ENCODE measurements at regions not wholly inside any gene's neighbourhood (a gene's known extent, or its start where the extent isn't known, plus 50 kb on each side); places are given as distances from the start of the nearest gene placed in this dataset.
"Not testable (repeated sequence)": the region's sequence is repeated elsewhere in the genome, so short reads cannot be mapped to it uniquely, and the experiment has no call there.

- no peaks in the 10 kb centered on the region for H3K27me3 Mint-ChIP-seq (ENCODE audit: low read depth)
- DNase-seq (ENCODE audit: low spot score), result no peak
- no peak overlapping the region for H3K4me3 Mint-ChIP-seq (ENCODE audit: unreplicated experiment)
- H3K36me3 Mint-ChIP-seq (ENCODE audit: low read depth), result no peaks in the 10 kb centered on the region
- no peaks in the 10 kb centered on the region for H3K4me1 Mint-ChIP-seq (ENCODE audit: low read depth)
- H3K9me3 Mint-ChIP-seq (ENCODE audit: low read depth), result no peaks in the 10 kb centered on the region
- no peak overlapping the region for H3K27ac Mint-ChIP-seq (ENCODE audit: unreplicated experiment)
- TF ChIP-seq CTCF (IDR thresholded peaks at IDR 0.05), result no peak
These were observed 692.4 kb downstream of the C6orf118 start for GRCh38 chr6:164616917-164617524.

GRCh38 chr6:164612751-164613150, 696.7 kb downstream of the C6orf118 start:
- no peaks in the 10 kb centered on the region for H3K36me3 Mint-ChIP-seq (ENCODE audit: low read depth)
- peaks cover 7% of the 10 kb centered on the region for H3K4me1 Mint-ChIP-seq (ENCODE audit: low read depth)
- no peaks in the 10 kb centered on the region for H3K27me3 Mint-ChIP-seq (ENCODE audit: low read depth)
- H3K27ac Mint-ChIP-seq (ENCODE audit: unreplicated experiment), result no peak overlapping the region
- no peak overlapping the region for H3K4me3 Mint-ChIP-seq (ENCODE audit: unreplicated experiment)
- no peak for DNase-seq (ENCODE audit: low spot score)
- H3K9me3 Mint-ChIP-seq (ENCODE audit: low read depth), result no peaks in the 10 kb centered on the region
- TF ChIP-seq CTCF (IDR thresholded peaks at IDR 0.05), result no peak

GRCh38 chr6:164610859-164611258, 698.5 kb downstream of the C6orf118 start:
- H3K4me1 Mint-ChIP-seq (ENCODE audit: low read depth); H3K27me3 Mint-ChIP-seq (ENCODE audit: low read depth); DNase-seq (ENCODE audit: low spot score); H3K4me3 Mint-ChIP-seq (ENCODE audit: unreplicated experiment); H3K36me3 Mint-ChIP-seq (ENCODE audit: low read depth); H3K27ac Mint-ChIP-seq (ENCODE audit: unreplicated experiment); H3K9me3 Mint-ChIP-seq (ENCODE audit: low read depth): not testable (repeated sequence)

- DNase-seq (ENCODE audit: low spot score); H3K4me1 Mint-ChIP-seq (ENCODE audit: low read depth); H3K27me3 Mint-ChIP-seq (ENCODE audit: low read depth); H3K27ac Mint-ChIP-seq (ENCODE audit: unreplicated experiment); H3K9me3 Mint-ChIP-seq (ENCODE audit: low read depth); H3K4me3 Mint-ChIP-seq (ENCODE audit: unreplicated experiment); H3K36me3 Mint-ChIP-seq (ENCODE audit: low read depth): not testable (repeated sequence)
These were observed 707.0 kb downstream of the C6orf118 start for GRCh38 chr6:164602415-164602814.

- no peak for TF ChIP-seq CTCF (IDR thresholded peaks at IDR 0.05)
- DNase-seq (ENCODE audit: low spot score), result no peak
- H3K36me3 Mint-ChIP-seq (ENCODE audit: low read depth), result no peaks in the 10 kb centered on the region
- no peaks in the 10 kb centered on the region for H3K4me1 Mint-ChIP-seq (ENCODE audit: low read depth)
- no peak overlapping the region for H3K27ac Mint-ChIP-seq (ENCODE audit: unreplicated experiment)
- H3K27me3 Mint-ChIP-seq (ENCODE audit: low read depth), result no peaks in the 10 kb centered on the region
- H3K9me3 Mint-ChIP-seq (ENCODE audit: low read depth), result peaks cover 7% of the 10 kb centered on the region
- H3K4me3 Mint-ChIP-seq (ENCODE audit: unreplicated experiment), result no peak overlapping the region
These were observed 727.8 kb downstream of the C6orf118 start for GRCh38 chr6:164581563-164581962.

- Mint-ChIP-seq H3K27me3 (ENCODE audit: low read depth) (no peaks in the 10 kb centered on the region), H3K36me3 (ENCODE audit: low read depth) (no peaks in the 10 kb centered on the region), H3K27ac (ENCODE audit: unreplicated experiment) (no peak overlapping the region), H3K4me3 (ENCODE audit: unreplicated experiment) (no peak overlapping the region), H3K4me1 (ENCODE audit: low read depth) (no peaks in the 10 kb centered on the region), H3K9me3 (ENCODE audit: low read depth) (peaks cover 12% of the 10 kb centered on the region)
- no peak for TF ChIP-seq CTCF (IDR thresholded peaks at IDR 0.05)
- no peak for DNase-seq (ENCODE audit: low spot score)
These were observed 730.4 kb downstream of the C6orf118 start for GRCh38 chr6:164579035-164579434.
